Epidermal melanocyte (primary cell): ENCODE measurements at regions not wholly inside any gene's neighbourhood (a gene's known extent, or its start where the extent isn't known, plus 50 kb on each side); places are given as distances from the start of the nearest gene placed in this dataset.

Experiments
- DNase-seq: peaks from one replicate; pipeline ENCODE4 v3.0.0; 2011; ENCODE audit warnings: low spot score; ENCODE audit not compliant: insufficient read length

GRCh38 chr6:165877773-165878172, 214.7 kb upstream of the PDE10A start:
- DNase-seq: no peak

DNA sequence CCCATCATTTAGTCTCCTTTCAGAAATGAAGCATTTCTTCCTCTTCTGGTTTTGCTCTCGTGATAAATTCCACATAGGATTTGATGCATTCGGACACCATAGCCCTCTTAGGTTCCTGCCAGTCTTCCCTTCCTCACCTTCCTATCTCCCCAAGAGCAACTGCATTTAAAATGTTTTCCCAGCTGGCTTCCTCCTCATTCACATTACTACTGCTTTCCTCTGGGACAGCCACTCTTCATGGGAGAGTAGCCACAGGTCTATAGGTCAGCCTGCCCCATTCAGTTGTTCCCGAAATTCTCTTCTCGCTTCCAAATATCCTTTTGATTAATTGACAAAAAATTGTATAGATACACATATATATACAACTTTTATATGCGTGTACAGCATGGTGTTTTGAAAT, 214.2 kb upstream of the PDE10A start:
- no peak for DNase-seq

DNA sequence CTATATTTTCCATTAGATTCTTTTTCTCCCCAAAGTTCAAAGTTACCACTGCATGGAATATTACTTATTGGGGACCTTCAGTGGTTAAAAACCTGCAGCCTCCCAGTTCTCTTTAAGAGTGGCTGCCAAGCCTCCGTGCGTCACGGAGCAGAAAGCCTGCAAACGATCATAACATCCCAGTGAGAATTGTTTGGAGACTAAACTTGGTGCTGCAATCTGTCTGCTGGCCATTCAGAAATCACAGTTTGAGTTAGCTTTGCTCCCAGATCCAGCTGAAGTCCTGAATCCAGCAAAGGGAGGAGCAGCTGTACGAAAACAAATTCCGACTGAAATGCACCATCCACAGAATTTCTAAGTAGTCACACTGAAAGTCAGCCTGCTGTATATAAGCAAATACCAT, 213.5 kb upstream of the PDE10A start:
- no peak for DNase-seq

- no peak for DNase-seq
These were observed 212.9 kb upstream of the PDE10A start for GRCh38 chr6:165875946-165876345.

DNA sequence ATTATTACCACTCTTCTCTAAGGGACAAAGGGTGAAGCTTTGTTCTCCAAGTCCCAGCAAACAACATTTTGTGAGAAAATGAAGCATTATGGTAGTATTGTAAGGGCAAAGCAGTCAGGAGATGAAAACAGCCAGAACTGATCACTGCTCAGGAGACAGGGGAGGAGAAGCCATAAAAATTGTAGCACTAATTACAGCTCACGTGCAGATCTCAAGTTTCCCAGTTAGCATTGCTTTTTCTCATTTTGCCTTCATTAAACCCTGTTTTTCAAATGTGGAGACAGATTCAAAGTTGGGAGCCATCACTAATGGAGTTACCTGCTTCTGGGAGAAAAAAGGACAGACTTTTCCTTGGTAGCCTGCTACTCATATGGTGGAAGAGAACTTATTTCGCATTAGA, 210.9 kb upstream of the PDE10A start:
- no peak for DNase-seq

DNA sequence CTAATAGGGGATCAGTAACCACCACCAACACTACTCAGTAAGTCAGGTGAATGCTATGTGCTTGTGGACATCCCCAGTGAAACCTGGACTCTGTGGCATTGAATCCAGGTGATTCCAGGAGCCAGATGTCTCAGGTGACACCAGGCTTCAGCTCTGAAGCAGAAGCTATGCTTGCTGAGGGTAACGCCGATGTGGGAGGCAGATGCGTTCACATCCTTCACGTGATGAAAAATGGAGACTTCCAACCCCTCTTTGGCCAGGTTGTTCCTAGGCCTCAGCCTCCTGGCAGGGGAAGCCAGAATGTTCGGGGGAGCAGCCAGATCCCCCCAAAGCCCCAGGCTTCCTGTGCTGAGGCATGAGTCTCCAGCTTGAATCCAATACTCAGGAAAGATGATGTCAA, 209.8 kb upstream of the PDE10A start:
- DNase-seq: no peak

GRCh38 chr6:165872311-165872710, 209.3 kb upstream of the PDE10A start:
- no peak for DNase-seq

DNA sequence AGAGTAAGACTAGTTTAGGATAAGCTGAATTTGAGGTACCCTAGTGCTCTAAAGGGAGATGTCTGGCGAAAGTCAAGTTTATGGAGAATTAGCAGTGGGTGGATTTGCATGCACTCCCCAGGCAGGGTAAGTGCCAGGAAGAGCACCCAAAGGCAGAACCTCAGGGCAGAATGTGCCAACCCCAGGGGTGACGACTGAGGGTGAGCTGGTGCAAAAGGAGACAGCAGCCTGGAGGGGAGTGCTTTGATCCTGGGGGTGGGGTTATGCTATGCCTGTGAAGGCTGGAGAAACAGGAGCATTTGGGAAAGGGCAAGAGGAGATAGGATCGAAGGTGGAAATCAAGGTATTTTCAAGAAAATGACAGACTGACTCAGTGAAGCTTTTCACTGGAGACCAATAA, 208.5 kb upstream of the PDE10A start:
- DNase-seq: no peak

GRCh38 chr6:165869526-165869925, 206.5 kb upstream of the PDE10A start:
- DNase-seq: no peak

DNA sequence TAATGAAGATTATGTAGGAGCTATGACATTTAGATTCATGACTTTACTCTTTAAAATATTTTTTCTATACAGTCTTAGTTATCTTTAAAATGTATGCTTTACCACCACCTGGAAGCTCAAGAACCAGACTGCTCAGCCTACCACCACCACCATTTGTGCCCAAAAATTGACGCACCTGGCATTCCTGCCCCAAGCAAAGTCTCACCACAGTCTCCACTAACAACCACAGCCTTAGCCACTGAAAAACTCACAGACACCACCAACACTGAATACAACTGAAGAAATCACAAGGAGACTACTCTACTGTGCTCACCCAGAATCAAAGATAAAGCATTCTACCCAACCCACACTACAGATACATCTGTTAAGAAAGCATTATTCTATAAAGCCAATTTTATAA, 201.9 kb upstream of the PDE10A start:
- DNase-seq: no peak

DNA sequence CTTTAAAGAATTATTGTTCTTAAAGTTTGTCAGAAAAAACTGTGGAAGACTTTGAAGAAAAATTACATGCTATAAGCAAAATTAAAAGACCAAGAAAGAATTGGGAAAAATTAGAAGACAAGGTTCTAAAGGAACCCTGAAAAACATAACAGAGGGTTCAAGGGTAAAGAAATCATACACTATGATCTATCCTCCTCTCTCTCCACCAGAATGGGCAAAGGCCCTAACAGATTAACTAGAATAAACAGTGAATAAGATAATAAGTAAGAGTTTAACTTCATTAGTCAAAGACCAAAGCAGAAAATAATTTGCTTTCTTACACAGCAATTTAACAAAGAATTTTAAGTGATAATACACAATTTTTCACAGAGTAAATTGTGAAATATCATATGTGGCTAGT, 201.2 kb upstream of the PDE10A start:
- no peak for DNase-seq

DNA sequence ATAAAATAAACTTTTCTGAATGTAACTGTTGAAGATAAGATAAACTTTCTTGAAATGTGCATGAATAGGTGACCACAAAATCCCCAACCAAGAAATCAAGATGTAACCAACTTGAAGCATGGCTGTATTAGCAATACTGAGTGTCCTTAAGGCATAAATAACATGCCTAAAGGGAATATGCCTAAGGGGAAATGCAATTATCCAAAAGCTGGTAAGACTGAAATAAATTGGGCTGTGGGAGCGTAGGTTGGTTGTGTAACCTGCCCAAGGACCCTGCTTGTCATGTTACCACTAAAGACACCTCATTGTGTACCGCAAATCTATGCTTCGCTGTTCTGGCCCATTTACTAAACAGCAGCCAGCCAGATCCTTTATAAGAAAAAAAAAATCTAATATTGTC, 200.8 kb upstream of the PDE10A start:
- no peak for DNase-seq

- no peak for DNase-seq
These were observed 199.8 kb upstream of the PDE10A start for GRCh38 chr6:165862813-165863212.

- no peak for DNase-seq
These were observed 198.2 kb upstream of the PDE10A start for GRCh38 chr6:165861226-165861625.

GRCh38 chr6:165858586-165858985, 195.5 kb upstream of the PDE10A start:
- DNase-seq: no peak

GRCh38 chr6:165855856-165856255, 192.8 kb upstream of the PDE10A start:
- DNase-seq: no peak

GRCh38 chr6:165854863-165855593, 192.0 kb upstream of the PDE10A start:
- no peak for DNase-seq

DNA sequence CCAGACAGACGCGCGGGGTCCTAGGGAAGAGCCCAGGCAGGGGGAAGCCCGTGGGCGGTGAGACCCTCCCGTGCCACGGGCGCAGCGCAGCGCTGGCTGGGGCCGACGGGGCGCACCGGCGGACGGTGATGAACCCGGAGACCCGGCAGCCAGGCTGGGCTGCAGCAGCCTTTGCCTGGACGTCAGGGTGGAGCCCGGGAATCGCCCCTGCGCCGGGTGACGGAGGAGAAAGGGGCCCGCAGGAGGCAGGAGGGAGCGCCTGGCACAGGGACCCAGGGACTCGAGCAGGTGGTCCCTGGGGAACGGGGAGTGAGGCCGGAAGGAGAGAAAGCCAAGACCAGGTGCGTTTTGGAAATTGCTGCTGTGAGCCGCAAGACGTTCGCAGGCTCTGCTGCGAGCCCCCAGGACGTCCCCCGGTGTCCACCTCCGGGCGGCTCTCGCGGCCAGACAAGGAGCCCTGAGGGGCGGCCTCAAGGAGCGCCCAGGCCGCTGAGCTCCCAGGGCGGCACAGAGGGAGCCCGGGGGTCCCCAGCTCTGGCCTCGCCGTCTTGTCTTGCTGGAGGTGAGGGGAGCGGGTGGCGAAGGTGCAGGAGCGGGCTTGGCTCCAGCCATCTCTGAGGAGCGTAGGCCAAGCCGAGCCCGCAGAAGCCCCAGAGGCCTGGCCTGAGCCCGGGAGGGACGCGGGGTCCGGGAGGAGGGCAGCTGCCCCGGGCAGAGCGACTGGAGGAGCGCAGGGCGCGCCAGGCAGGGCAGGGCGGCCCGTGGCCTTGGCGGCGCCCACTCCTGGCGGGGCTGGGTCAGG, 191.2 kb upstream of the PDE10A start:
- DNase-seq: no peak

GRCh38 chr6:165852676-165853075, 189.6 kb upstream of the PDE10A start:
- DNase-seq: no peak

DNA sequence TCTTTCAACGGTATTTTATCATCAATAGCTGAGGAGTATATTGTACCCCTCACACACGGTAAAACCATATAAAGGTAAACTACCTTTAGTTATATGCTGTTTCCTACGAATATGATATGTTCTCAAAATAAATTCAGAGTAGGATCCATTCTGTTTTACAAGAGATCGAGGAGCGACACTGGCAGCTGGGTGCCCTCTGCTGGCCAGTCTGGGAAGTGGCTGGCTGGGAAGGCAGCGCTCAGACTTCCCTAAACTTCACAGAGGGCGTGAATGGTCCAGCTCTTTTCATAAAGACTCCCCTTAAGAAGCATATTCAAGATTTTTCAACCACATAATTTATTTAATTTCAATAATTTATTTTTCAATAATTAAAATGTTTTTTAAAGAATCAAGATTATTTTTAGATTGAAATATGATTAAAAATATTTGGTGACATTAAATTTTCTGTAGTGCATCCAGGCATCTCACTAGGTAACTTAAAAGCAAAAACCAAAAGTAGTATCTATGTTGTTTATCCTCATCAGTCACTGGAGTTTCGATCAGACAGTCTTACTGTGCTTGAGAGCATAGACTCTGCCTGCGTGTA, 187.5 kb upstream of the PDE10A start:
- peak; percentile 71 for DNase-seq

- DNase-seq: no peak
These were observed 186.7 kb upstream of the PDE10A start for GRCh38 chr6:165849534-165850430.

GRCh38 chr6:165848086-165848426, 185.0 kb upstream of the PDE10A start:
- DNase-seq: no peak
